AG04450 (cell line): ENCODE measurements at regions not wholly inside any gene's neighbourhood (a gene's known extent, or its start where the extent isn't known, plus 50 kb on each side); places are given as distances from the start of the nearest gene placed in this dataset.

ENCODE experiments used
- CTCF ChIA-PET: fragments of 300-600, 350-600 bp; formaldehyde crosslinking; extraction: SDS; loops from one replicate; lab custom pipeline; 2022; ENCODE audit warnings: antibody characterized with exemption, inconsistent platforms; lab: Charles Lee
- POLR2A ChIA-PET: fragments of 350-600 bp; formaldehyde crosslinking; extraction: SDS; loops from one replicate; lab custom pipeline; 2021; ENCODE audit warnings: antibody characterized with exemption, inconsistent platforms; lab: Yijun Ruan, JAX
- DNase-seq: peaks from one replicate; pipeline ENCODE4 v3.0.0-alpha.2; 2011; ENCODE audit warnings: low read depth, low spot score
- H3K27ac ChIP-seq: one replicate; pipeline ENCODE4 v1.5.1; 2012; ENCODE audit warnings: low read depth, low read length, control low read depth
- H3K27me3 ChIP-seq: one replicate; pipeline ENCODE4 v1.6.0; 2012; ENCODE audit warnings: low read length; ENCODE audit not compliant: control insufficient read depth, insufficient read depth
- H3K4me3 ChIP-seq: 2 replicates; pipeline ENCODE4 v1.5.1; 2011; ENCODE audit warnings: mild to moderate bottlenecking, low read depth, low read length, control low read depth
- H3K9me3 ChIP-seq: 2 replicates; pipeline ENCODE4 v1.5.1; 2012; ENCODE audit warnings: low read length; ENCODE audit not compliant: control insufficient read depth, insufficient read depth
- CTCF ChIP-seq: IDR thresholded peaks from 2 replicates; pipeline ENCODE4 v1.5.1; 2011; ENCODE audit warnings: low read depth, low read length, control low read depth, inconsistent platforms

GRCh38 chr18:27687351-27687979 is 489.5 kb downstream of the CDH2 start:
- no peak for TF ChIP-seq CTCF

GRCh38 chr18:27685807-27686412 is 491.0 kb downstream of the CDH2 start:
- DNase-seq = peak; percentile 6
- Histone ChIP-seq H3K4me3 (no peak overlapping the region), H3K27ac (no peak overlapping the region), H3K9me3 (no peaks in the 10 kb centered on the region), H3K27me3 (no peaks in the 10 kb centered on the region)
- POLR2A ChIA-PET = no interaction called here
- CTCF ChIA-PET = interaction anchor here (1.0 to 2.6 kb wide), 6 partner anchors 9 to 504 kb away, joined by 3 to 16 read pairs (median 4); no protein-coding TSS in a partner anchor
- peak; percentile 84 for TF ChIP-seq CTCF

More at GRCh38 chr18:27687351-27687979, 489.5 kb downstream of the CDH2 start:
- ChIA-PET CTCF (interaction anchor here (0.9 to 1.2 kb wide), 2 partner anchors 502 to 505 kb away, joined by 3 to 4 read pairs; no protein-coding TSS in a partner anchor), POLR2A (no interaction called here)
- Histone ChIP-seq H3K9me3 (no peaks in the 10 kb centered on the region), H3K4me3 (no peak overlapping the region), H3K27ac (no peak overlapping the region), H3K27me3 (no peaks in the 10 kb centered on the region)
- DNase-seq = no peak

- no peak overlapping the region for H3K27ac ChIP-seq
- CTCF ChIA-PET = interaction anchor here (0.6 to 2.6 kb wide), 14 partner anchors 8 to 821 kb away, joined by 3 to 16 read pairs (median 4); no protein-coding TSS in a partner anchor
Measured at GRCh38 chr18:27685091-27685490, 491.8 kb downstream of the CDH2 start.

GRCh38 chr18:27674411-27674810 is 489.3 kb upstream of the CHST9 start:
- no peak overlapping the region for H3K4me3 ChIP-seq
- H3K9me3 ChIP-seq = peaks cover 7% of the 10 kb centered on the region
- CTCF ChIA-PET = no interaction called here
- no peak for DNase-seq
- no peaks in the 10 kb centered on the region for H3K27me3 ChIP-seq
- TF ChIP-seq CTCF = no peak
- no peak overlapping the region for H3K27ac ChIP-seq
- POLR2A ChIA-PET = no interaction called here

More at GRCh38 chr18:27685091-27685490, 491.8 kb downstream of the CDH2 start:
- no peak for TF ChIP-seq CTCF
- no peaks in the 10 kb centered on the region for H3K27me3 ChIP-seq
- POLR2A ChIA-PET = no interaction called here
- H3K9me3 ChIP-seq = no peaks in the 10 kb centered on the region
- H3K4me3 ChIP-seq = no peak overlapping the region
- DNase-seq = no peak

GRCh38 chr18:27673861-27674260 is 488.8 kb upstream of the CHST9 start:
- ChIA-PET CTCF (interaction anchor here (0.7 kb wide), 1 partner anchor 11 kb away, joined by 3 read pairs; no protein-coding TSS in a partner anchor), POLR2A (no interaction called here)
- no peak for DNase-seq
- no peaks in the 10 kb centered on the region for H3K27me3 ChIP-seq
- no peak overlapping the region for H3K4me3 ChIP-seq
- no peak overlapping the region for H3K27ac ChIP-seq
- peaks cover 7% of the 10 kb centered on the region for H3K9me3 ChIP-seq
- no peak for TF ChIP-seq CTCF
